Effector memory CD8-positive, alpha-beta T cell (primary cell): ENCODE measurements at regions not wholly inside any gene's neighbourhood (a gene's known extent, or its start where the extent isn't known, plus 50 kb on each side); places are given as distances from the start of the nearest gene placed in this dataset.

ENCODE experiments used
- ATAC-seq: fragments of 150-1000 bp; cut with Tn5 transposase; replicated peaks from 2 replicates; pipeline ENCODE4 v1.10.0; 2021; ENCODE audit warnings: mild to moderate bottlenecking, moderate library complexity
- DNase-seq, 3 experiments: peaks; one replicate each; pipeline ENCODE4 v3.0.0; 2021
- H3K27ac Mint-ChIP-seq, 2 donors: one replicate each; pipeline ENCODE4 v1.8.0; 2022; ENCODE audit warnings: mild to moderate bottlenecking in 2 of 2, mixed read lengths in 2 of 2, moderate library complexity in 2 of 2
- H3K27me3 Mint-ChIP-seq, 2 donors: one replicate each; pipeline ENCODE4 v1.8.0; 2022; ENCODE audit warnings: mixed read lengths in 2 of 2
- H3K36me3 Mint-ChIP-seq: one replicate; pipeline ENCODE4 v1.8.0; 2022; ENCODE audit warnings: mild to moderate bottlenecking, moderate library complexity, mixed read lengths; ENCODE audit not compliant: insufficient read depth
- H3K4me1 Mint-ChIP-seq, 2 donors: one replicate each; pipeline ENCODE4 v1.8.0; 2022; ENCODE audit warnings: low read depth in 2 of 2, mixed read lengths in 2 of 2
- H3K4me3 Mint-ChIP-seq, 2 donors: one replicate each; pipeline ENCODE4 v1.8.0; 2022; ENCODE audit warnings: mild to moderate bottlenecking in 2 of 2, mixed read lengths in 2 of 2, moderate library complexity in 2 of 2
- H3K9me3 Mint-ChIP-seq, 2 donors: one replicate each; pipeline ENCODE4 v1.8.0; 2022; ENCODE audit warnings: mixed read lengths in 2 of 2

- Mint-ChIP-seq H3K9me3 (peaks cover 0 to 2% of the 10 kb centered on the region in 2 donors), H3K36me3 (no peaks in the 10 kb centered on the region), H3K27me3 (peaks cover 33 to 60% of the 10 kb centered on the region in 2 donors), H3K4me1 (no peaks in the 10 kb centered on the region), H3K4me3 (no peak overlapping the region), H3K27ac (no peak overlapping the region)
- ATAC-seq (no peak), DNase-seq (no peak)
These were observed 67.5 kb upstream of the ZNF516 start for GRCh38 chr18:76562286-76563122.

GRCh38 chr18:76558881-76559667 is 64.0 kb upstream of the ZNF516 start:
- DNase-seq (no peak), ATAC-seq (no peak)
- Mint-ChIP-seq H3K4me1 (no peaks in the 10 kb centered on the region), H3K36me3 (no peaks in the 10 kb centered on the region), H3K9me3 (no peaks in the 10 kb centered on the region), H3K27ac (no peak overlapping the region), H3K4me3 (no peak overlapping the region), H3K27me3 (peaks cover 19 to 42% of the 10 kb centered on the region in 2 donors)

GRCh38 chr18:76557026-76557575 is 62.1 kb upstream of the ZNF516 start:
- peaks cover 19 to 31% of the 10 kb centered on the region in 2 donors for H3K27me3 Mint-ChIP-seq
- no peaks in the 10 kb centered on the region for H3K4me1 Mint-ChIP-seq
- no peaks in the 10 kb centered on the region for H3K36me3 Mint-ChIP-seq
- no peak overlapping the region for H3K27ac Mint-ChIP-seq
- no peak for ATAC-seq
- no peak for DNase-seq
- no peaks in the 10 kb centered on the region for H3K9me3 Mint-ChIP-seq
- no peak overlapping the region for H3K4me3 Mint-ChIP-seq

- Mint-ChIP-seq H3K4me1 (no peaks in the 10 kb centered on the region), H3K27ac (no peak overlapping the region), H3K4me3 (no peak overlapping the region), H3K9me3 (no peaks in the 10 kb centered on the region), H3K27me3 (peaks cover 13 to 20% of the 10 kb centered on the region in 2 donors), H3K36me3 (no peaks in the 10 kb centered on the region)
- ATAC-seq (no peak), DNase-seq (no peak)
These were observed 59.6 kb upstream of the ZNF516 start for GRCh38 chr18:76554547-76555222.

GRCh38 chr18:76553715-76554546 is 58.9 kb upstream of the ZNF516 start:
- Mint-ChIP-seq H3K27ac (no peak overlapping the region), H3K36me3 (no peaks in the 10 kb centered on the region), H3K27me3 (peaks cover 10 to 18% of the 10 kb centered on the region in 2 donors), H3K4me3 (no peak overlapping the region), H3K9me3 (no peaks in the 10 kb centered on the region), H3K4me1 (no peaks in the 10 kb centered on the region)
- DNase-seq, result no peak
- no peak for ATAC-seq

GRCh38 chr18:76548541-76548940 is 53.5 kb upstream of the ZNF516 start:
- Mint-ChIP-seq H3K36me3 (no peaks in the 10 kb centered on the region), H3K4me1 (no peaks in the 10 kb centered on the region), H3K9me3 (no peaks in the 10 kb centered on the region), H3K27me3 (peaks cover 10 to 30% of the 10 kb centered on the region in 2 donors), H3K4me3 (no peak overlapping the region), H3K27ac (no peak overlapping the region)
- ATAC-seq (no peak), DNase-seq (no peak)

GRCh38 chr18:76547296-76547695 is 52.3 kb upstream of the ZNF516 start:
- ATAC-seq (no peak), DNase-seq (no peak)
- no peaks in the 10 kb centered on the region for H3K4me1 Mint-ChIP-seq
- H3K27ac Mint-ChIP-seq, result no peak overlapping the region
- peaks cover 10 to 36% of the 10 kb centered on the region in 2 donors for H3K27me3 Mint-ChIP-seq
- no peaks in the 10 kb centered on the region for H3K9me3 Mint-ChIP-seq
- no peak overlapping the region for H3K4me3 Mint-ChIP-seq
- no peaks in the 10 kb centered on the region for H3K36me3 Mint-ChIP-seq

- ATAC-seq (no peak), DNase-seq (no peak)
- no peak overlapping the region for H3K27ac Mint-ChIP-seq
- no peaks in the 10 kb centered on the region for H3K36me3 Mint-ChIP-seq
- no peaks in the 10 kb centered on the region for H3K9me3 Mint-ChIP-seq
- H3K4me3 Mint-ChIP-seq, result no peak overlapping the region
- H3K27me3 Mint-ChIP-seq, result peaks cover 10 to 36% of the 10 kb centered on the region in 2 donors
- H3K4me1 Mint-ChIP-seq, result no peaks in the 10 kb centered on the region
These were observed 51.4 kb upstream of the ZNF516 start for GRCh38 chr18:76546436-76546835.

GRCh38 chr18:76546088-76546435 is 51.0 kb upstream of the ZNF516 start:
- ATAC-seq (no peak), DNase-seq (no peak)
- Mint-ChIP-seq H3K36me3 (no peaks in the 10 kb centered on the region), H3K27ac (no peak overlapping the region), H3K4me3 (no peak overlapping the region), H3K9me3 (no peaks in the 10 kb centered on the region), H3K27me3 (peaks cover 10 to 36% of the 10 kb centered on the region in 2 donors), H3K4me1 (no peaks in the 10 kb centered on the region)

GRCh38 chr18:76545433-76546087 is 50.5 kb upstream of the ZNF516 start:
- Mint-ChIP-seq H3K9me3 (no peaks in the 10 kb centered on the region), H3K36me3 (no peaks in the 10 kb centered on the region), H3K4me1 (no peaks in the 10 kb centered on the region), H3K27ac (no peak overlapping the region), H3K27me3 (peaks cover 10 to 40% of the 10 kb centered on the region in 2 donors), H3K4me3 (no peak overlapping the region)
- DNase-seq (no peak), ATAC-seq (no peak)

- DNase-seq (no peak), ATAC-seq (no peak)
- Mint-ChIP-seq H3K27me3 (peaks cover 8 to 41% of the 10 kb centered on the region in 2 donors), H3K4me3 (no peak overlapping the region), H3K4me1 (no peaks in the 10 kb centered on the region), H3K9me3 (no peaks in the 10 kb centered on the region), H3K27ac (no peak overlapping the region), H3K36me3 (peaks cover 4% of the 10 kb centered on the region)
These were observed 49.7 kb upstream of the ZNF516 start for GRCh38 chr18:76544511-76545345.
